ENCODE measurements at regions not wholly inside any gene's neighbourhood (a gene's known extent, or its start where the extent isn't known, plus 50 kb on each side); places are given as distances from the start of the nearest gene placed in this dataset.

DNA sequence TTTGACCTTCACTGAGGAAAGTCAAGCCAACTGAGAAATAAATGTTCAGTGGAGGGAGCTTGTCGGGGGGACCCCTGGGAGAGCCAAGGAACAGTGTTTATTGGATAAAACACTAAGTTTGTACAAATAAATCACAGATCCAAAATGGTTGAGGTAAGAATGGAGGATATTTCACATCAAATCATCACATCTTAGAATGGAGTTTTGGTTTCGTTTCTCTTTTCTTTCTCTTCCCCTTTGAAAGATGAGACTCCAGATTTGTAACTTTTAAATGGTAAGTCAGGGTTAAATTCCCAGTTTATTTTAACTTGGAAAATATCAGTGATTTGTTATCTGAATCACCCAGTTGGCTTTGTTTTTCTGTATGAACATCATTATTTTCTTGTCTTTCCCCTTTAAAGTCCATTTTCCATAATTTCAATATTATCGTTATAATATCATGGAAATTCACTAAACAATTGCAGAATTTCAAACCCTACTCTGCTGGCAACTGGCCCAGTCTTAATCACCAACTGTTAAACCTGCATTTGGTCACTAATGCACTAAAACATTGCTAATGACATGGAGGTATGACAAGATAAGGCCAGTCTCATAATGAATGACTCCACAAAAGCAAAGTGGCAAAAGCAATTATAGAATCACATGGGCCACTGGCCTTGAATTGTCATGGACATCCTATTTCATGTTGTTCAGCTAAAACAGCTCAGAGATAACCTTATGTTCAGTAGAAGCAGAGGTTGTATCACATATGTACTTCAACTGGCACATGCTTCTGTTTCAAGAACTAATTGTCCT is 295.1 kb downstream of the SHOX2 start:
- peak; percentile 97 for DNase-seq (ENCODE audit: low spot score)

DNA sequence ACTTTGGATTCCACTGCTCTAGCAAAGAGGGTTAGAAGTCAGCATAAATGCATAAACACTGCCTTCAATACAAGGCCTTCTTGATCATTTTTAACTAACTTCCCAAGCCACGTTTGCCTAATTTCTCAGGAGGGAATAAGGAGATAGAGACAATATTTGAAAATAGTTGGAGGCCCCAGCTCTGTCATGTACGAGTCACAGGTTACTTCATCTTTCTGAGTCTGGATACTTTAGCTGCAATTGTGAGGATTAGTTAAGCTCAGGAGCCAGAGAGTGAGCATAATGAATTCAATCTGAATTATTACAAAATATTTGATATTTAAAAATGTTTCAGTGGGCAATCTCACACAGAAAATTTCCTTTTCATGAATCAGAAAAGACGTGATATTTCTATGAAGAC is 298.9 kb downstream of the SHOX2 start:
- no peak for DNase-seq (ENCODE audit: low spot score)

DNA sequence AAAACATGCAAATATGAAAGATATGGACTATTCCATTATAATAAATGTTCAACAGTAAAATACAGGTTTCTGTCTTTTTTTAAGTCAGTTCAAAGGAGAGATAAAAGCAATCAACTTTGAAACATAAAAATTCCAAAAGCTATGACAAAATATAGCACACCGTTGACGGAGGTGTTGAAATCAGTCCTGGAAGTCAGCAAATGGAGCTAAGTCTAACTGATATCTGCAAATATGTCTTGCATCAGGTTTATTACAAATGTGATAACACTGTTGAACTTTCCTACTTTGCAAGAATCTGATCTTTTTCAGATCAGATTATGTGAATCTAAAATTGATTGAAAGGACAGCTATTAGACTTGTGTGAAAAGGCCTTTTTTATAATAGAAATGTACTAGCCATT is 300.7 kb downstream of the SHOX2 start:
- no peak for DNase-seq (ENCODE audit: low spot score)

DNA sequence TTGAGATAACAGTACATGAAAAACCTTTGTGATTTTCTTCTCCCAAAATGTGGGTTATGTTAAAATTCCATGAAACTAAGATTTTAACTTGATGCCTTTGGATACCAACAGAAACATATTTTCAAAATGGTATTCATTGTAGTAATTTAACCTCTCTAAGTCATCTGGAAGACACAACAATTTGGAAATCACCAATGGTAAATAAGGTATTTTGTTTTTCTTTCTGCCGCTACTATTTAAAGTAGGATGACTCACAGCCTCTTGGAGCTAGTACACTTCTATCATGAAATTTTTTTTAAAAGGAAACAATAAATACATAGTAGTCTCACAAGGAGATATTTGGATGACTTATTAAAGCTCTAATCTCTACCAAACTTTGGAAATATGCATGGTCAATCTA is 291.6 kb upstream of the VEPH1 start:
- DNase-seq (ENCODE audit: low spot score): no peak

DNA sequence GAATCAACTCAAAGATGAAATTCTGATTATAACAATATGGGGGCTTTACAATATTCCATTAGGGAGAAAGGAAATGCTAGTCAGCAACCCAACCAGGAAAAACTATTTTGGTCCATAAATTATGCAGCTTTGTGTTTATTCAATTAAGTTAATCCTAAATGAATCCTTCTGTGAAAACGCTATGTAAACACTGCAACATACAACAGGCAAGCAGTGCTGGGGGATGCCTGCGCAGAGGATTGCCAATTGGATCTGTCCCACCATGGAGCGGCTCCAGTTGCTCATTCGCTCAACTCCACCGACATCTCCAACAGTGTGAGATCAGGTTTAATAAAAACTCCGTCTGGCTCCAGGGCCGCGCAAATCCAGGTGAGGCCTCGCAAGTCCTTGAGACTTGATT is 290.5 kb upstream of the VEPH1 start:
- DNase-seq (ENCODE audit: low spot score): no peak

DNA sequence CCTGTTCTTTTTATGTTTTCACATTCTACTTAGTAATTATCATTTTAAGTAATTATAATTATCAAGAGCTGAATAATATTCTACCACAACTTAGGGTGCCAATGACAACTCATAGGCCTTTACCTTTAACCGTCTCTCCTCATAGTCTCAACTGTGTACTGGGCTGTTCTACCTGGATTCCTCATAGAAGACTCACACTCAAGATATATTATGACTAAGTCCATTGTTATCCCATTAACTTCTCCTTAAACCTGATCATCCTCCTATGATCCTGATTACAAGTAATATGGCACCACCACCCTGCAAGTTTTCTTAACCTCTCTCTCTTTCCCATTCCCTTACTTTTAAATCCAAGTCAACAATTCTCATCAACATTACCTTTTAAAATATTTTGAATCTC is 285.9 kb upstream of the VEPH1 start:
- DNase-seq (ENCODE audit: low spot score): no peak

DNA sequence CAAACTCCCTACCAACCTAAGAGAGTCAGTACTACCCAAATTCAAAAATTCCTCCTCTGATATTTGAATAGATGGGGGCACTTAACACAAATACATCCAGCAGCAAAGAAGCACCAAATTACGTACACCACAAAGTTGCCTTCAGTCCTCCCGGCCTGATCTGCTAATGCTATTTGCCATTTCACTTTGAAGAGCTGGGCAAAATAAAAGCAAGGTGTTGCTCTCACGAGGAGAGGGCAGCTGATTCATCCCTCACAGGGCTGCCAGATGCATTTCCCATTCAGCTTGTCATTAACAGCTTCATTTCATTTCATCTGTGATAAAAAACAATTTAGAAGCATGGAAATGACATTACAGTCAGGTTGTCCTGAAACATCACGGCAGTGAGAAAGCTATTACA is 283.4 kb upstream of the VEPH1 start:
- peak; percentile 17 for DNase-seq (ENCODE audit: low spot score)

DNA sequence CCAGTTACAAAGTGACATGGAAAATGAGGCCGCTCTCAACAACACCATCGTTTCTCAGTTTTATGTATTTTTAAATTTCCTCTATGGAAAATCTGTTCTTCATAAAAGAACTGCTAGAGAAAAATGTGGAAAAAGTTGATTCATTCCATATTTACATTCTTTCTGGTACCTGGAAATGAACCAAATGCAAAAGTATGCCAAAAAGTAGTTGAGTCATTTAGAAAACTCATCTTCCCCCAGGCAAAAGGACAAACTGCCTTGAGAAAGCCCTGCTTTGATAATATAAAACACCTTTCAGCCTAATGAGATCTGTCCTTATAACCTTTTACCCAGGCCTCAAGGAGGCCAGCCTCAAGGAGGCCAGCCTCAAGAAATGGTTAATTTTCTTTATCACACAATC is 283.0 kb upstream of the VEPH1 start:
- DNase-seq (ENCODE audit: low spot score): no peak

DNA sequence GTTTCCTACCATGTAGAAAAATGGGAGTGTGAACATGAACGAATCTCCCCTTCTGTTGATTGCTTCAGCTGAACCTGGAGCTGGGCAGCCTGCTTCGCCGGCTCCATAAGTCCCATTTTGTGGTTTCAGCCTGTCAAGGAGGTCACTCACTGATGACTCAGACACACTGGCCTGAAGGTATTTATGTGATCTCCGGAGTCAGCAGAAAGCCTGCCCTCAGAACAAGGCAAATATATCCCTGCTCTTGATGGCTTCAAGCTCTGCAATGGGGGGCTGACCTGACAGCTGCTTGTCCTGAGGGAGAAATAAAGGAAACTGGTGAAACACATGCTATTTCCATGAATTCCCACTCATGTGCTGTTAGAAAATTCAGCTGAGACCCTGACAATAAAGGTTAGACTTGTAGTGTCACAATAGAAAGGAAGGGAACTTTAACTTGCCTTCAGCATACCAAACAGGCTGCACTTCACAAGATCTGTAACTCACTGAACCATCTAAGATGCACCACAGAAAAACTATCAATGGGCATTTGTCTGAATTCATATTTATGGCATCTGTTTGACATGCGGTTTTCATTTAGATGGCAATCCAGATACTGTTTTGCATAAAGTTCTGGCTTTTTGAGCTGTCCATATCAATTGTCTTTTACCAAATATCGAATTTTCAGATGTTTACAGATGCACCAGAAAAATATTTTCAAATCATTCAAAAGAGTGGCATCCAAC is 282.0 kb upstream of the VEPH1 start:
- peak; percentile 36 for DNase-seq (ENCODE audit: low spot score)

DNA sequence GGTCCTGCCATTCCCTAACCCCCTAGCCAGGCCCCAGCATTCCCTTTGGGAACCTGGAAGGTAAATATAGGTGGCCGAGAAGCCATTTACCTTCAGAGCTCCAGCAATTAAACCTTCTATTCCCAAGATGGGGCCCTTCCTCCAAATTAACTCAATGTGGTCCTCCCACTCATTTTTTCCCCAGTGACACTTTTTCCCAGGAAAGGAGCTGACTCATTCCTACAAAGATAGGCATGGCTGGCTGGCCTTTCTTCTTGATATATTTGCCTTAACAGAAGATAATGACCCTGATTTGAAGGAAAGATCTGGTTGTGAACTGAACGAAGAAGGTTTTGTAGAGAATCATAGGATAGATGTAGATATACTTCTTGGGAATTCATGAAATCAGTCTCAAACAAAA is 279.0 kb upstream of the VEPH1 start:
- DNase-seq (ENCODE audit: low spot score): no peak

DNA sequence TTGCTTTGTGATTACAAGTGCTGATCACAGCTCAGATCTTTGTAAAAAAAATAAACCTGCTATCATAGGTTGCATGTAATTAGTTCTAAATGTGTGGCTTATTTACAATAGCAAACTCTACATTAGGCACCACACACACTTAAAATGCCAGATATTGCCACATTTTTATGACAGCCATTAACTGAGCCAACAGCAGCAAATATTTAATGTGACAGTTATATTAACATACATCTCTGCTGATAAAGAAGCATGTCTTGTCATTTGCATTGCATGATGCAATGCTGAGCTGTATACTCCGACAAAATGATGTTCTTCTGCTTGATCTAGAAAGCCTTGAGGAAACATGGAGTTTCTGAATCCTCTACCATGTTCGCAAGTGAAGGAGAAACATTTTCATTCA is 273.6 kb upstream of the VEPH1 start:
- no peak for DNase-seq (ENCODE audit: low spot score)

DNA sequence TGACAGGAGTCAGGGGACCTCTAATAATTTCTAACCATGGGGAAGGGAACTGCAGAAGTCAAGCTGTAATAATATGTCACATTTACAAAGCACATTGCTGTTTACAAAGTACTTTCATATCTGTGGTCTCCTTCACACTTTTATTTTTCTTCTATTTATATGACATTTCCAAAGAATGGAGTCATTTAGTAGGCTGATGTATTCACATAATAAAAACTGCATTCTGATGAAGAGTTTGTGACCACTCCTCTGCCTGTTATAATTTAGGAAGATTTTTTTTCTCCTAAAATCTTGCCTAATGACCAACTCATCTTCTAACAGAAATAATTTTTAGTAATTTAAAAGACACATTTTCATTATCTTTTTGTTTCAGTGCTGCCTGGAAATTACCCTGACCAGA is 272.2 kb upstream of the VEPH1 start:
- no peak for DNase-seq (ENCODE audit: low spot score)

DNA sequence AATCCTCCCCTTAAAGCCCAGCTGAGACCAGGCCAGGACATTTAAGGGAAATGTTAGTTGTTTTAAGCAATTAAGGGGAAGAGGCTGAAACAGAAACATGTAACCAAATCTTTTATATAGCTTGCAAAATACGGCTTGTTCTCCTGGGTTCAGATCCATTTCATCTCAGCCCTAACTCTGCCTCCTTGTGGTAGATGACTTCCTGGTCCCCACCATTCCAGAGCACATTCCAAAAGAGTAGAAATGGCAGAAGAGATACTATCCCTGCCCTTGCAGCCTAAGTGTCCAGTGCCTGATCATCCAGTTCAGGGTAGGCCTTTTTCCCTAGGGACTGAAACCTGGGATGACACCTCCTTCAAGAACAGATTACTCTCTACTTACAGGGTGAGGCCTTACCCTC is 266.2 kb upstream of the VEPH1 start:
- DNase-seq (ENCODE audit: low spot score): no peak

DNA sequence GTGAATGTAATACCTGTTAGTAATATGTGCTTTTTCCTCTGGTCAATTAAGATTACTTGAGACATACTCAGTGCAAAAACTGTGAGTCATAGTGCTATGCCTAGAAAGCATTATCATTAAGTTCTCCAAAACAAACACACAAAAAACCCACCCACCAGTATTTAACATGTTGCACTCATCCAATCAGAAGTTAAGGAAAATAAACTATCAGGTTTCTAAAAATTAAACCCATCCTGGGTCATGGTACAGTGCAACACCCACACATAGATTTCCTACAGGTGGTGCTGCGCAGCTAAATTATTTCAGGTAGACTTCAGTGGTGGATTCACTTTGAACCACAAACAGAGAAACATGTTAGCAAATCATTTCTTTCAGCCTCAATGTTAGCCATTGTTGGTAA is 264.4 kb upstream of the VEPH1 start:
- no peak for DNase-seq (ENCODE audit: low spot score)

DNA sequence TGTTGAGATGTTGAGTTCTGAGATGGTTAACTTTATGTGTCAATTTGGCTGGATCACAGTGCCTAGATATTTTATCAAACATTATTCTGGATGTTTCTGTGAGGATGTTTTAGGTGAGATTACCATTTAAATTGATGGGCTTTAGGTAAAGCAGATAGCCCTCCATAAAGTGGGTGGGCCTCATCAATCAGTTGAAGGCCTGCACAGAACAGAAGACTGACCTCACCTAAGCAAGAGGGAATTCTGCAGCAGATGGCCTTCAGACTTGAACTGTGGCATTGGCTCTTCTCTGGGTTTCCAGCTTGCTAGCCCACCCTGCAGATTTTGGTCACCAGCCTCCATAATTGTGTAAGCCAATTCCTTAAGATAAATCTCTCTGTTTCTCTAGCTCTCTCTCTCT is 260.4 kb upstream of the VEPH1 start:
- DNase-seq (ENCODE audit: low spot score): no peak

DNA sequence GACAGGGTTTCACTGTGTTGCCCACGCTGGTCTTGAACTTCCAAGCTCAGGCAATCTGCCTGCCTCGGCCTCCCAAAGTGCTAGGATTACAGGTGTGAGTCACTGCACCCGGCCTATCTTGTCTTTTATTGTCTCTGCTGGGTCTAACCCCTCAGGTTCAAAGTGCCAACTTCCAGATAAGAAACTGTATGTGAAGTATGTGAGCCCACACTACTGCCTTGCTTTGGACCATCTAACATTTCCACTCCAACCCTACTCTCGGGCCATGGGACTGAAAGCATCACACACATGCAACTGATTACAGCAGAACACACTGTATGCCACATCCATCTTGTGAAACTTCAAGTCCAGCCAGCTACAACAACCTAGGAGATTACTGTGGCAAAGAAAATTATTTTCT is 256.1 kb upstream of the VEPH1 start:
- DNase-seq (ENCODE audit: low spot score): no peak

DNA sequence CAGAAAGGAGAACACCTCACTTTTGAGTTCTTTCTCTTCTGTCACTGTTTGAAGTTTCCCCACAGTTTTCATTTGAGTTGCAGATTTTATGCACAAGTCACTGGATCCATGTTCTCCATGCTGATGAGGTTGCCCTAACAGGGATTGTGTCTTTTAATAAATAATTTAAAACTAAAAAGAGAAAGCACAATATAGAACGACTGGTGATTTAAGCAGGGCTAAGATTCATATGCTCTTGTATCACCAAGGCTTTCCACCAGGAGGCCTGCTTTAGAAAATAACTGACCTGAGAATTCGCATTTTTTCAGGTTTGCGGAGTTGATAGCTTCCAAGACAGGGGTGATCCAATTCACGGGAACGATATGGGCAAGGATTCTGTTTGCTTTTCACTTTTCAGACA is 252.0 kb upstream of the VEPH1 start:
- DNase-seq (ENCODE audit: low spot score): no peak

DNA sequence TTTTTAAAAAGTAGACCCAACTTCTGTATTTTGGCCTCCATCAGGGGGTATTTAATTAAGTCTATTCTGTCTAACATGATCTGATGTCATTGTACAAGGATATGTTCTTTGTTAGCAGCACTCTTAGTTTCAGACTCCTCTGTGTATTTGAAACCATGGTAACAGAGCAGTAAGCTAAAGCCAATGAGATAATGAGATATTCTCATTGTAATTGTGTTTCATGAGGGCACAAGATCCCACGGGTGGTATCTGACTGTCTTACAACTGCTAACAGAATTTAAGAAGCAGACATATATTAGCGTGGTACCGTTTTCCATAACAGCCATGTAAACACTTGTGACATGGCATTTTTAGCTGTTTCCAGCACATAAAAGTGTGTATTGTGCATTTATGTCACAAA is 251.2 kb upstream of the VEPH1 start:
- DNase-seq (ENCODE audit: low spot score): peak; percentile 67

DNA sequence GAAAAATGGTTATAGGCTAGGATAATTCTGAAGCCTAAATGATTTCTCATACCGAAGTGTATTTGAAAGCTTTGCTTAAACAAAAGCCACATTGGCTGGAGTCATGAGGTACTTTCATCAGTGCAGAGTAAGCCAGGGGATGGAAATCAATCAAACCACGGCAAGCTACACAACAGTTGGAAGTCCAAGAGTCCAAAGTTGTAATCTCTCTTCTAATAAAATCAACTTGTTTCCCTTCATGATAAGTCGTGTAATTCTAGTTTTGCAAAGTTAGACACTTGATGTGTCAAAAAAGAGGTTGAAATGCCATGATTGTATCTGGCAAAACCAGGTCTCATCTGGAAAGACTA is 250.5 kb upstream of the VEPH1 start:
- no peak for DNase-seq (ENCODE audit: low spot score)

DNA sequence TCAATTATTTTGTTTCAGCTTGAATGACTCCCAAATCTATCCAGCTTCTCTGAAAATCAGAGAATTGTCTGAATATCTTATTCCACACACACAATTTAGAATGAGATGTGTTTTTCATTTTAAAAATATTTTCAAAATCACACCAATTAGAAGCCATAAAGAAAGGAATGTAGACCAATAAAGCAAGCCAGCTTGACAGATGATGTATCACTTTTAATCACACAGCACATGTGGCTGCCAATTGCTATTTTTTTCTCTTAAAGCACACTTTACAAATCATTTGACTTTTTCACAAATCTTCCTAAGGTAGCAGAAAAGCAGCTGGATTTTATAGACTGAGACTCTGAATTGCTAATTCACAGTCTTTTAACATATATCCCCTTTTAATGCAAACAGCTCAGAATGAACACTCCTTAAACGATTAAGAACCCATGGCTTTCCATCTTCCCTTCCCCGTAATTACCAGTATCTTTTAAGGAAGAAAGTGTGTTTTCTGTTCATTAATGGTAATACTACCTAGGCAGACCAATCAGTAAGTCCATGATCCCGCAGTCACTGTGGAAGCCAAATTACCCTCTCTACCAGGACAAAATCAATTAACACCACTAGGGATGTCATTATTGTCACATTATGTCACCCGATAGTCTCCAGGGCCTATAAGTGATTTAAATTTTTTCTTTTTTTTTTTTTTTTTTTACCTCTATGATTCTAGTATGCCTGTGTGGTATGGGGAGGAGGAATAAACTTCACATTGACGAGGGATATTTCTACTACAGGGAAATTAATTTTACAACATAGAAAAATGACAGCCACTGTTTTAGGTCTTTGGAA is 250.0 kb upstream of the VEPH1 start:
- DNase-seq (ENCODE audit: low spot score): peak; percentile 7

DNA sequence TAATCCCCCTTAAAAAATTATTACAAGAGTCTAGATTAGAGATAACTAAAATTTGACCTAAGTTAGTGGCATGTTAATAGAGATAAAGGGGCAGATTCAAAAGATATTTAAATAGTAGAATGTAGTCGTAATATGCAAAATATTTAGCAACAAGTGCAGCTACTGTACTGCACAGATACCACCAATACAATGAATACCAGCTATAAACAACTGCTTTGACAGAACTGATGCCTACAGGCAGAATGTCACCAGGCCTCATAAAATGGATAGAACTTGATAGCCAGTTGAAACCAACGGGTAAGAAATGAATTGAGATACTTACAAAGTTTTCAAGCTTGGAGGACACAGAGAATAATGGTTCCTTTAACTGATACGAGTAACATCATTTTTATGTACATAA is 249.3 kb upstream of the VEPH1 start:
- no peak for DNase-seq (ENCODE audit: low spot score)

DNA sequence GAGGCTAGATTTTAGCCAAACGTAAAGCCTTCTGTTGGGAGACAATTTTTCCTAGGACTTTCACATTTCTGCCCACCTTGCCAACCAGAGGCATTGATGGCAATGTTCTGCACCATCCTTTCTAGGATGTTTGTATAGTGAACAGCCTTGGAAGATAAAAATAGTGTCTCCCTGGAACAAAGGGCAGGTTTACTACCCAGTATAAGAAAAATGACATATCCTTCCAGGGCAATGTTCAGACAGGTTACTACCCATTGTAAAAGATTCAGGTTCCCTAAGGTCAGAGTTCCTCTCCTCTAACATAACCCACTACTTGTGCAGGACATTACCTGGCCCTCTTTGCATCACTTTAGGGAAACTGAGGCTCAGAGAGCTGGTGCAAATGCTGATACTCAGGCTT is 248.2 kb upstream of the VEPH1 start:
- no peak for DNase-seq (ENCODE audit: low spot score)

DNA sequence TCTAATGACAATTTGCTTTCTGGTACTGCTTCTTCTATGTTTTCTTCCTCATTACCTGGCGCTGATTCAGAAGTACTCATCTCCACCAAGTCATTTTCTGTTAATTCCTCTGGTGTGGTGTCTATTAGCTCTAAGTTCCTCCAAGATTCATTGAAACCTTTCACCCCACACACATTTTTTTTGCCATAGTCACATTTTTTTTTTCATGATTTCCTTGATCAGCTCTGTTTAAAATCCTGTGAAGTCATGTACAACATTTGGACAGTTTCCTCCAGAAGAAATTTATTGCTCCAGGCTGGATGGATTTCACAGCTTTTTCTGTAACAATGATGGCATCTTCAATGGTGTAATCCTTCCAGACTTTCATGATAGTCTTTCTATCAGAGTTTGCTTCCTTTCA is 243.2 kb upstream of the VEPH1 start:
- DNase-seq (ENCODE audit: low spot score): no peak
